DOHH2 (cell line): ENCODE measurements at regions not wholly inside any gene's neighbourhood (a gene's known extent, or its start where the extent isn't known, plus 50 kb on each side); places are given as distances from the start of the nearest gene placed in this dataset.

ENCODE experiments used
- EZH2phosphoT487 ChIP-seq: fragments of 200-600 bp; sonication (generic); IDR thresholded peaks from 2 replicates; pipeline ENCODE4 v1.6.1; 2017; ENCODE audit warnings: borderline replicate concordance, mild to moderate bottlenecking, antibody characterized with exemption, low read length, moderate library complexity, mixed read lengths
- TF ChIP-seq, protein P1 (sequence below): fragments of 200-600 bp; sonication (generic); IDR thresholded peaks from one replicate; pipeline ENCODE4 v1.5.1; 2014; ENCODE audit warnings: antibody characterized with exemption, mild to moderate bottlenecking, low read depth, low read length; ENCODE audit not compliant: poor library complexity, severe bottlenecking

DNA sequence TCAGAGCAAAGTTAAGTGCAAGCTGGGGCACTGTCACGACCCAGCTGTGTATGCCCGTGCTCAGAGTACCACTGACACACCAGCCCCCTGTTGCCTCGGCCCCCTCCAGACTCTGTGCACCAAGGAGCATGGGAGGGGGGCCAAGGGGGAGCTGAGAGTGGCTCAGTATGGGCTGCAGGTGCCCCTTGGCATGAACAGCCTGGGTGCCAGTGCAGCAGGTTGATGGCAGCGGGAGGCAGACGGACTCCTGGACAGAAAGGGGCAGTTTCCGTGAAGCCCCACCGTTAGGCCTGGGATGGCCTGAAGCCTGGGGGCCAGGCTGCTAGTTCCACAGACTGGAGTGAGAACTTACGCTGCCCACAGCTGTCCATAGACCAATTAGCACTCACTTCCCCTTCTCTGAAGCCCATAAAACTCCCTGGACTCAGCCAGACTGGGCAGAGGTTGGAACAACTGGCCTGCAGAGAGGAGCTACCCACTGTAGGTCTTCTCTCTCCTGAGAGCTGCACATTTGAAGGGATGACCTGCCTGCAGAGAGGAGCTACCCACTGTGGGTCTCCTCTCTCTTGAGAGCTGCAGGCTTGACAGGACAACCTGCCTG lies 182.8 kb downstream of the DEPDC1B start:
- TF ChIP-seq, protein P1, sequence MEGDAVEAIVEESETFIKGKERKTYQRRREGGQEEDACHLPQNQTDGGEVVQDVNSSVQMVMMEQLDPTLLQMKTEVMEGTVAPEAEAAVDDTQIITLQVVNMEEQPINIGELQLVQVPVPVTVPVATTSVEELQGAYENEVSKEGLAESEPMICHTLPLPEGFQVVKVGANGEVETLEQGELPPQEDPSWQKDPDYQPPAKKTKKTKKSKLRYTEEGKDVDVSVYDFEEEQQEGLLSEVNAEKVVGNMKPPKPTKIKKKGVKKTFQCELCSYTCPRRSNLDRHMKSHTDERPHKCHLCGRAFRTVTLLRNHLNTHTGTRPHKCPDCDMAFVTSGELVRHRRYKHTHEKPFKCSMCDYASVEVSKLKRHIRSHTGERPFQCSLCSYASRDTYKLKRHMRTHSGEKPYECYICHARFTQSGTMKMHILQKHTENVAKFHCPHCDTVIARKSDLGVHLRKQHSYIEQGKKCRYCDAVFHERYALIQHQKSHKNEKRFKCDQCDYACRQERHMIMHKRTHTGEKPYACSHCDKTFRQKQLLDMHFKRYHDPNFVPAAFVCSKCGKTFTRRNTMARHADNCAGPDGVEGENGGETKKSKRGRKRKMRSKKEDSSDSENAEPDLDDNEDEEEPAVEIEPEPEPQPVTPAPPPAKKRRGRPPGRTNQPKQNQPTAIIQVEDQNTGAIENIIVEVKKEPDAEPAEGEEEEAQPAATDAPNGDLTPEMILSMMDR: no peak
- no peak for TF ChIP-seq EZH2phosphoT487
